ENCODE measurements at regions not wholly inside any gene's neighbourhood (a gene's known extent, or its start where the extent isn't known, plus 50 kb on each side); places are given as distances from the start of the nearest gene placed in this dataset.

GRCh38 chr3:159252772-159253384 lies 451.0 kb downstream of the MFSD1 start:
- no peak overlapping the region for H3K27ac ChIP-seq
- no peaks in the 10 kb centered on the region for H3K9me3 ChIP-seq (ENCODE audit: low read depth)
- H3K79me2 ChIP-seq, result no peaks in the 10 kb centered on the region
- 27% methylated on average over 2 of the region's 2 CpGs for WGBS (ENCODE audit: low lambda C conversion rate, missing lambda C conversion rate)
- DNase-seq (ENCODE audit: low spot score), result peak; percentile 41
- no peak overlapping the region for H3K4me2 ChIP-seq
- no peaks in the 10 kb centered on the region for H3K4me1 ChIP-seq (ENCODE audit: insufficient read depth)
- H2AFZ ChIP-seq, result no peak overlapping the region
- no peaks in the 10 kb centered on the region for H3K9me2 ChIP-seq (replicated peaks; ENCODE audit: insufficient read depth)
- TF ChIP-seq CTCF (IDR thresholded peaks at IDR 0.05; ENCODE audit: poor library complexity) (peak; percentile 63), EZH2 (IDR thresholded peaks at IDR 0.05; ENCODE audit: borderline replicate concordance) (no peak), EZH2phosphoT487 (IDR thresholded peaks at IDR 0.05; ENCODE audit: low read depth, severe bottlenecking, unreplicated experiment) (no peak)
- no peaks in the 10 kb centered on the region for H3K36me3 ChIP-seq (replicated peaks; ENCODE audit: insufficient read depth, low read depth)
- H3K27me3 ChIP-seq, result no peaks in the 10 kb centered on the region
- no peaks in the 10 kb centered on the region for H4K20me1 ChIP-seq (ENCODE audit: insufficient read depth, poor library complexity, severe bottlenecking)
- no peak overlapping the region for H3K4me3 ChIP-seq

GRCh38 chr3:159253860-159254259 lies 452.0 kb downstream of the MFSD1 start:
- no peak for DNase-seq (ENCODE audit: low spot score)
- H3K27ac ChIP-seq, result no peak overlapping the region
- WGBS (ENCODE audit: low lambda C conversion rate, missing lambda C conversion rate), result 83% methylated on average over 1 of the region's 1 CpG
- no peaks in the 10 kb centered on the region for H3K9me2 ChIP-seq (replicated peaks; ENCODE audit: insufficient read depth)
- H3K9me3 ChIP-seq (ENCODE audit: low read depth), result no peaks in the 10 kb centered on the region
- H3K27me3 ChIP-seq, result no peaks in the 10 kb centered on the region
- H3K4me1 ChIP-seq (ENCODE audit: insufficient read depth), result no peaks in the 10 kb centered on the region
- no peak overlapping the region for H3K4me2 ChIP-seq
- no peak overlapping the region for H3K4me3 ChIP-seq
- no peaks in the 10 kb centered on the region for H4K20me1 ChIP-seq (ENCODE audit: insufficient read depth, poor library complexity, severe bottlenecking)
- H2AFZ ChIP-seq, result no peak overlapping the region
- H3K79me2 ChIP-seq, result no peaks in the 10 kb centered on the region
- H3K36me3 ChIP-seq (replicated peaks; ENCODE audit: insufficient read depth, low read depth), result no peaks in the 10 kb centered on the region
- TF ChIP-seq EZH2phosphoT487 (IDR thresholded peaks at IDR 0.05; ENCODE audit: low read depth, severe bottlenecking, unreplicated experiment) (no peak), CTCF (IDR thresholded peaks at IDR 0.05; ENCODE audit: poor library complexity) (no peak), EZH2 (IDR thresholded peaks at IDR 0.05; ENCODE audit: borderline replicate concordance) (no peak)

GRCh38 chr3:159257954-159258353 lies 456.1 kb downstream of the MFSD1 start:
- H3K4me2 ChIP-seq, result no peak overlapping the region
- no peak overlapping the region for H3K27ac ChIP-seq
- no peaks in the 10 kb centered on the region for H3K9me3 ChIP-seq (ENCODE audit: low read depth)
- H2AFZ ChIP-seq, result no peak overlapping the region
- H3K4me3 ChIP-seq, result no peak overlapping the region
- H3K79me2 ChIP-seq, result no peaks in the 10 kb centered on the region
- H3K9me2 ChIP-seq (replicated peaks; ENCODE audit: insufficient read depth), result no peaks in the 10 kb centered on the region
- no peaks in the 10 kb centered on the region for H3K36me3 ChIP-seq (replicated peaks; ENCODE audit: insufficient read depth, low read depth)
- no peaks in the 10 kb centered on the region for H4K20me1 ChIP-seq (ENCODE audit: insufficient read depth, poor library complexity, severe bottlenecking)
- H3K4me1 ChIP-seq (ENCODE audit: insufficient read depth), result no peaks in the 10 kb centered on the region
- TF ChIP-seq CTCF (IDR thresholded peaks at IDR 0.05; ENCODE audit: poor library complexity) (no peak), EZH2 (IDR thresholded peaks at IDR 0.05; ENCODE audit: borderline replicate concordance) (no peak), EZH2phosphoT487 (IDR thresholded peaks at IDR 0.05; ENCODE audit: low read depth, severe bottlenecking, unreplicated experiment) (no peak)
- WGBS (ENCODE audit: low lambda C conversion rate, missing lambda C conversion rate), result 74% methylated on average over 4 of the region's 4 CpGs
- H3K27me3 ChIP-seq, result peaks cover 6% of the 10 kb centered on the region
- DNase-seq (ENCODE audit: low spot score), result no peak

Measured in hepatocyte (in vitro differentiated cells).